GM19468 (cell line): ENCODE measurements at regions not wholly inside any gene's neighbourhood (a gene's known extent, or its start where the extent isn't known, plus 50 kb on each side); places are given as distances from the start of the nearest gene placed in this dataset.

Source experiments
- ATAC-seq: cut with Tn5 transposase; IDR thresholded peaks from one replicate; pipeline ENCODE4 v1.9.1; 2021; ENCODE audit warnings: mild to moderate bottlenecking, moderate library complexity, moderate number of reproducible peaks; ENCODE audit not compliant: unreplicated experiment; ENCODE audit errors: extremely low read depth

GRCh38 chr6:143621876-143622605 lies 55.7 kb upstream of the PHACTR2 start:
- ATAC-seq = no peak

GRCh38 chr6:143621159-143621873 lies 56.4 kb upstream of the PHACTR2 start:
- no peak for ATAC-seq

GRCh38 chr6:143620447-143620846 lies 57.3 kb upstream of the PHACTR2 start:
- ATAC-seq = no peak

- ATAC-seq = no peak
These were observed 57.9 kb upstream of the PHACTR2 start for GRCh38 chr6:143619824-143620401.

- ATAC-seq = no peak
These were observed 61.0 kb upstream of the PHACTR2 start for GRCh38 chr6:143616741-143617140.

GRCh38 chr6:143615785-143616184 lies 62.0 kb upstream of the PHACTR2 start:
- ATAC-seq = no peak

GRCh38 chr6:143614235-143614634 lies 63.5 kb upstream of the PHACTR2 start:
- no peak for ATAC-seq

- no peak for ATAC-seq
These were observed 64.0 kb upstream of the PHACTR2 start for GRCh38 chr6:143613749-143614148.

- ATAC-seq = no peak
These were observed 65.6 kb upstream of the PHACTR2 start for GRCh38 chr6:143612186-143612585.

GRCh38 chr6:143611580-143611979 lies 66.2 kb upstream of the PHACTR2 start:
- no peak for ATAC-seq

- no peak for ATAC-seq
These were observed 67.8 kb upstream of the PHACTR2 start for GRCh38 chr6:143609972-143610371.

- ATAC-seq = no peak
These were observed 68.3 kb upstream of the PHACTR2 start for GRCh38 chr6:143609501-143609900.

- no peak for ATAC-seq
These were observed 68.9 kb upstream of the PHACTR2 start for GRCh38 chr6:143608906-143609305.

- ATAC-seq = no peak
These were observed 69.8 kb upstream of the PHACTR2 start for GRCh38 chr6:143607974-143608373.

GRCh38 chr6:143607168-143607567 lies 70.6 kb upstream of the PHACTR2 start:
- ATAC-seq = no peak

- ATAC-seq = no peak
These were observed 71.8 kb upstream of the PHACTR2 start for GRCh38 chr6:143605906-143606521.

- ATAC-seq = no peak
These were observed 74.3 kb upstream of the PHACTR2 start for GRCh38 chr6:143603455-143603854.

- no peak for ATAC-seq
These were observed 76.3 kb upstream of the PHACTR2 start for GRCh38 chr6:143601504-143601903.

- no peak for ATAC-seq
These were observed 76.9 kb upstream of the PHACTR2 start for GRCh38 chr6:143600821-143601220.

- no peak for ATAC-seq
These were observed 79.2 kb upstream of the PHACTR2 start for GRCh38 chr6:143598466-143599080.

- ATAC-seq = no peak
These were observed 80.9 kb upstream of the PHACTR2 start for GRCh38 chr6:143596866-143597265.
